A673 (cell line): ENCODE measurements at regions not wholly inside any gene's neighbourhood (a gene's known extent, or its start where the extent isn't known, plus 50 kb on each side); places are given as distances from the start of the nearest gene placed in this dataset.

Experiments used
- BruUV-seq: library from RNA; stranded (reverse); fragments of 400-500 nt; replicated peaks from 2 replicates; lab custom pipeline; 2021; lab: Mats Ljungman, UMichigan
- CTCF ChIA-PET: fragments of 300-600 bp; sonication (Branson Sonifier 250); formaldehyde crosslinking; loops from one replicate; lab custom pipeline; 2022; ENCODE audit warnings: antibody characterized with exemption; lab: Charles Lee
- POLR2A ChIA-PET: fragments of 300-600 bp; sonication (Branson Sonifier 250); formaldehyde crosslinking; loops from one replicate; lab custom pipeline; 2022; ENCODE audit warnings: antibody characterized with exemption; ENCODE audit not compliant: low non-redundant PET; lab: Charles Lee
- DNase-seq: peaks from one replicate; pipeline ENCODE4 v3.0.0-alpha.2; 2015; ENCODE audit warnings: low spot score
- H3K27ac ChIP-seq: fragments of 200-600 bp; sonication (generic); 2 replicates; pipeline ENCODE4 v1.5.1; 2016; ENCODE audit warnings: mixed run types, low read depth, mild to moderate bottlenecking, mixed read lengths, antibody characterized with exemption, low read length; ENCODE audit not compliant: poor library complexity, severe bottlenecking
- H3K27me3 ChIP-seq: fragments of 200-600 bp; sonication (generic); replicated peaks from 2 replicates; pipeline ENCODE4 v1.6.1; 2017; ENCODE audit warnings: mixed run types, low read depth, mild to moderate bottlenecking, mixed read lengths, antibody characterized with exemption, low read length; ENCODE audit not compliant: insufficient read depth, poor library complexity
- H3K36me3 ChIP-seq: fragments of 200-600 bp; sonication (generic); 2 replicates; pipeline ENCODE4 v1.6.1; 2016; ENCODE audit warnings: mixed run types, mild to moderate bottlenecking, mixed read lengths, antibody characterized with exemption, low read length; ENCODE audit not compliant: insufficient read depth, poor library complexity, severe bottlenecking
- H3K4me1 ChIP-seq: fragments of 200-600 bp; sonication (generic); 2 replicates; pipeline ENCODE4 v1.6.1; 2017; ENCODE audit warnings: mixed run types, mild to moderate bottlenecking, mixed read lengths, antibody characterized with exemption, low read length; ENCODE audit not compliant: insufficient read depth, poor library complexity, severe bottlenecking
- H3K4me3 ChIP-seq: fragments of 200-600 bp; sonication (generic); 2 replicates; pipeline ENCODE4 v1.5.1; 2016; ENCODE audit warnings: low read depth, mixed run types, mild to moderate bottlenecking, mixed read lengths, low read length; ENCODE audit not compliant: poor library complexity, severe bottlenecking
- H3K9me3 ChIP-seq: fragments of 200-600 bp; sonication (generic); 2 replicates; pipeline ENCODE4 v1.6.1; 2016; ENCODE audit warnings: mixed run types, low read depth, mild to moderate bottlenecking, mixed read lengths, antibody characterized with exemption, low read length; ENCODE audit not compliant: poor library complexity, severe bottlenecking
- EZH2 ChIP-seq: fragments of 200-600 bp; sonication (generic); IDR thresholded peaks from 2 replicates; pipeline ENCODE4 v1.6.1; 2017; ENCODE audit warnings: borderline replicate concordance, low read depth, mild to moderate bottlenecking, mixed read lengths, antibody characterized with exemption, low read length; ENCODE audit not compliant: poor library complexity, severe bottlenecking
- intact Hi-C: fragments of 100-400 bp; cut with micrococcal nuclease; formaldehyde crosslinking; loops from one replicate; pipeline ENCODE4 v1.10.0; 2022; ENCODE audit not compliant: unreplicated experiment
- TF ChIP-seq, protein P1 (sequence below): fragments of 300-800, 200-600 bp; sonication (generic); conservative IDR thresholded peaks from 2 replicates; pipeline ENCODE4 v1.5.1; 2017; ENCODE audit warnings: low read depth, mild to moderate bottlenecking, antibody characterized with exemption, low read length, moderate library complexity, mixed read lengths

DNA sequence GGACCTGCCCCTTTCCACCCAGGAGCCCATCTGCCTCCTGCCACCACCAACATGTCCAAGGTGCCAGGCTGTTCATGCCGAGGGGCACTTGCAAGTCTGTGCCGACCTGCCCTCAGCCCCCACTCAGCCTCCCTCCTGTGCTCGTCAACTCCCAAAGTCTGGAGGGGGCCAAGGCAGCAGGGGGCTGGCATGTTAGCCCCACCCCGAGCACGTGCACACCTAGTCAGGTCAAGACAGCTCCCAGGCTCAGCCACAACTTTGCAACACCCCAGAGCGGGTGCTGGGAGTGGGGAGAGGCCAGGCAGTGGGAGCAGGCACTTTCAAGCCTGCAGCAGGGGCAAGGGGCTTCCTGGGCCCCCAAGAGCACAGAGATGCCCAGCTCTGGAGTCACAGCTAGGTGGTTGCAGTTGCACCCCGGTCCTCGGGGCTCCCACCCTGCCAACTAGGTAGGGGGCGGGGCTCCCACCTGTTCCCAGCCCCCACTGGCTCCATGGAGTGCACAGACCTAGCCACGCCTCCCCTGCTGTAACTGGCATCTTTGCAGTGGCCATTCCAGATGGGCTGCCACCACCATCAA, 272.5 kb downstream of the CETN3 start:
- no peaks in the 10 kb centered on the region for H3K9me3 ChIP-seq
- H3K4me3 ChIP-seq, result no peak overlapping the region
- H3K36me3 ChIP-seq, result no peaks in the 10 kb centered on the region
- no peaks in the 10 kb centered on the region for H3K27me3 ChIP-seq
- TF ChIP-seq, protein P1, sequence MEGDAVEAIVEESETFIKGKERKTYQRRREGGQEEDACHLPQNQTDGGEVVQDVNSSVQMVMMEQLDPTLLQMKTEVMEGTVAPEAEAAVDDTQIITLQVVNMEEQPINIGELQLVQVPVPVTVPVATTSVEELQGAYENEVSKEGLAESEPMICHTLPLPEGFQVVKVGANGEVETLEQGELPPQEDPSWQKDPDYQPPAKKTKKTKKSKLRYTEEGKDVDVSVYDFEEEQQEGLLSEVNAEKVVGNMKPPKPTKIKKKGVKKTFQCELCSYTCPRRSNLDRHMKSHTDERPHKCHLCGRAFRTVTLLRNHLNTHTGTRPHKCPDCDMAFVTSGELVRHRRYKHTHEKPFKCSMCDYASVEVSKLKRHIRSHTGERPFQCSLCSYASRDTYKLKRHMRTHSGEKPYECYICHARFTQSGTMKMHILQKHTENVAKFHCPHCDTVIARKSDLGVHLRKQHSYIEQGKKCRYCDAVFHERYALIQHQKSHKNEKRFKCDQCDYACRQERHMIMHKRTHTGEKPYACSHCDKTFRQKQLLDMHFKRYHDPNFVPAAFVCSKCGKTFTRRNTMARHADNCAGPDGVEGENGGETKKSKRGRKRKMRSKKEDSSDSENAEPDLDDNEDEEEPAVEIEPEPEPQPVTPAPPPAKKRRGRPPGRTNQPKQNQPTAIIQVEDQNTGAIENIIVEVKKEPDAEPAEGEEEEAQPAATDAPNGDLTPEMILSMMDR, result no peak
- TF ChIP-seq EZH2, result no peak
- H3K27ac ChIP-seq, result no peak overlapping the region
- ChIA-PET POLR2A (no interaction called here), CTCF (no interaction called here)
- intact Hi-C loops, result no loop called here
- no peaks in the 10 kb centered on the region for H3K4me1 ChIP-seq
- DNase-seq, result no peak
- no TSS peak for BruUV-seq

- H3K4me3 ChIP-seq, result no peak overlapping the region
- TF ChIP-seq, protein P1, result peak; percentile 46
- no peak for TF ChIP-seq EZH2
- no peaks in the 10 kb centered on the region for H3K9me3 ChIP-seq
- no peak overlapping the region for H3K27ac ChIP-seq
- H3K27me3 ChIP-seq, result no peaks in the 10 kb centered on the region
- intact Hi-C loops, result no loop called here
- CTCF ChIA-PET, result no interaction called here
- DNase-seq, result no peak
- no peaks in the 10 kb centered on the region for H3K36me3 ChIP-seq
- no peaks in the 10 kb centered on the region for H3K4me1 ChIP-seq
- BruUV-seq, result no TSS peak
- POLR2A ChIA-PET, result no interaction called here
These were observed 273.7 kb downstream of the CETN3 start for GRCh38 chr5:90135779-90136378.

DNA sequence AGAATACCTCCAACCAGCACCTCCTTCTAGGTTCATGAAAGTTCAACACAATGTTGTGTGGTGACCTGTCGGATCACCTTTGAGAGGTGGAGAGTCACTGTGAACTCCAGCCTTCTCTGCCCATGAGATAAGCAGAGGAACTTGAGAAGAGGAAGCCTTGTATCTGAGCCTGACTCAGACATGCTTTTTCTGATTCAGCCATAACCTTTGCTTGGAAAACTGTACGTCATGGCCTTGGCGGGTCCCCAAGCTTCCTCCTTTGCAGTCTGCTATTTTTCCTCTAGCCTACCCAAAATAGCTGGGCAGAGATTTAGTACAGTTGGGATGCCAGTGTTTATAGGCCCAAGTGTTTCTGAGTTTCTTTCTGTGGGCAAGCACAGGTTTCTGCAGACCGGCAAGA, 274.7 kb downstream of the CETN3 start:
- H3K9me3 ChIP-seq, result no peaks in the 10 kb centered on the region
- ChIA-PET CTCF (no interaction called here), POLR2A (no interaction called here)
- TF ChIP-seq, protein P1, result no peak
- no peak for TF ChIP-seq EZH2
- intact Hi-C loops, result no loop called here
- no peaks in the 10 kb centered on the region for H3K27me3 ChIP-seq
- no peak overlapping the region for H3K27ac ChIP-seq
- H3K36me3 ChIP-seq, result no peaks in the 10 kb centered on the region
- no peaks in the 10 kb centered on the region for H3K4me1 ChIP-seq
- no peak for DNase-seq
- BruUV-seq, result no TSS peak
- no peak overlapping the region for H3K4me3 ChIP-seq
